ENCODE measurements at regions not wholly inside any gene's neighbourhood (a gene's known extent, or its start where the extent isn't known, plus 50 kb on each side); places are given as distances from the start of the nearest gene placed in this dataset.
"Not testable (repeated sequence)": the region's sequence is repeated elsewhere in the genome, so short reads cannot be mapped to it uniquely, and the experiment has no call there.

- no peak for DNase-seq
These were observed 393.6 kb downstream of the KCNA4 start for GRCh38 chr11:29623144-29623722.

GRCh38 chr11:29616611-29617010 is 400.2 kb downstream of the KCNA4 start:
- DNase-seq: no peak

GRCh38 chr11:29612423-29612822 is 404.4 kb downstream of the KCNA4 start:
- DNase-seq: no peak

DNA sequence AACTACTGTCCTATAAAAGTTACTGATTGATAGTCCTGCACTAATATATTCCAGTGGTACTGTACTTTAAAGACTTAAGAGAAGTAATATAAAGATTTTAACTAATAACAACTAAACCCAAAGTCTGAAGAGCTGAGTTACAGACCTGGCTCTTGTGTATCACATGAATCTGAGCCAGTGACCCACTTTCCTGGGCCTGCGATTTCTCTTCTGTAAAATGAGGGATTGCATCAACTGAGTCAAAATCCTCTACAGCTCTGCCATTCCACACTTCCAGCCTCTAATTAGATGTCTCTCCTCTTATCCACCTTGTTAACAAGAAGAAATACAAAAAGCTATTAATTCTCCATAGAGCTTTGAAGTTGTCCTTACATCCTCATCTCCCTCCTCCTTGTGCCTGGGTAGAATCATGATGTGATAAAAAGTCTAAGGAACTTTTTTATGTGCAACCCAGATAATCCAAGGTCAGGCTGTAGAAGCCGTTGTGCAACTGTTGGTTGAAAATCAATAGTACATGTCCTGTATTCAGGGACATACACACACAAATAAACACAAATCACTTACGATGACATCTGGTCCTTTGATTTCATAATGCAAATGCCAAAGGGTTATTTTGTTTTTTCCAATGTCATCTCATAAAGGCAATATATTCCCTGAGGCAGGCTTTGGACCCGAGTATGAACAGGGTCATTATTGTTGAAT is 410.3 kb downstream of the KCNA4 start:
- no peak for DNase-seq

DNA sequence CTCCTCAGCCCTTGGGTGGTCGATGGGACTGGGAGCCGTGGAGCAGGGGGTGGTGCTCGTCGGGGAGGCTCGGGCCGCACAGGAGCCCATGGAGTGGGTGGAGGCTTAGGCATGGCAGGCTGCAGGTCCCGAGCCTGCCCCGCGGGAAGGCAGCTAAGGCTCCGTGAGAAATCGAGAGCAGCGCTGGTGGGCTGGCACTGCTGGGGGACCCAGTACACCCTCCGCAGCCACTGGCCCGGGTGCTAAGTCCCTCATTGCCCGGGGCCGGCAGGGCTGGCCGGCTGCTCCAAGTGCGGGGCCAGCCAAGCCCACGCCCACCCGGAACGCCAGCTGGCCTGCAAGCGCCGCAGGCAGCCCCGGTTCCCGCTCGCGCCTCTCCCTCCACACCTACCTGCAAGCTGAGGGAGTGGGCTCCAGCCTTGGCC is 416.7 kb downstream of the KCNA4 start:
- DNase-seq: not testable (repeated sequence)

GRCh38 chr11:29584342-29584741 is 432.5 kb downstream of the KCNA4 start:
- no peak for DNase-seq

DNA sequence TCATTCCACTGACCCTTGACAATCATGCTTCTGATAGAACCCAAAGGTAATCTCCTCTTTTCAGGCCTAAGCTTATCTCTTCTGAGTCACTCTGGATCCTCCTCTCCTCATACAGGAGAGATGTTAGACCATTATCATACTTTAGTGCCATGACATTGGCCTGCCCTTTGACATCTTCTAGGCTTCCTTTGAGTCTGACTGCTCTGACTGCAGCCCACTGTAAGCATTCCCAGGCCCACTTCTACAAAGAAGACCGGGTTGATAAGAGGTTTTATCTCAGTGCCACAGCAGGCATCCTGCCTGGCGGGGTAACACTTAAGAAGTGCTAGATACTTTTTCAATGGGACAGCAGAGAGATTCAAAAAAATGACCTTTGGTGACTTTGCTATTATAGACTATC is 438.0 kb downstream of the KCNA4 start:
- DNase-seq: no peak

DNA sequence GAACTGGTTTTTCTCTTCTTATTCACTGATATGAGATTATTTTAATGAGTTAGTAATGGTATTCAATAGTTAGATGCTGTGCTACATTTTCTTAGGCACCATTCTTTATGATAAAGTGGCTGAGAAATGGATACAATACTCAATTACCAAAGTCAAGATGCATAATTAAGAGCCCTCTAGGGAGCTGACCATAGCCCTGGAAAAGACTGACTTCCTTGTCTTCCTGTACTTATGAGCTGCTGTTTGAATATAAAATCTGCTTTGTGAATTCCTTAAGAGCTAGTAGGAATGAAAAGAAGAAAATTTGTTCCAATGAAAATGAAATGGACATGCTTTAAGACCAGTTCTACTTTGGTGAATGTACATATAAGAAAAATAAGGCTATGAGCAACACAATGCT is 452.3 kb downstream of the KCNA4 start:
- no peak for DNase-seq

DNA sequence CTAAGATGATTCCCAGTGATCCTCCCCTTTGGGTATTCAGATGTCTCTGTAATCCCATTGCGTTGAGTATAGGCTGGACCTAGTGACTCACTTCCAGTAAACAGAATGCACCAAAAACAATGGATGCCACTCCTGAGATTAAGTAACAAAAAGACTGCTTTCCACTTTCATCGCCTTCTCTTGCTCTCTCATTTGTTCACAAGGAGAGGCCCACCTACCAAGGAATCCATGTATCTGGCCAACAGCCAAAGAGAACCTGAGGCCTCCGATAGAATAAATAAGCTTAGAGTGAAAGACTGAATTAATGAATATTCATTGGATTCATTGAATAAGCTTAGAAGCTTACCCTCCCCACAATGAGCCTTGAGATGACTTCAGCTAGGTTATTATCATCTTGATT is 454.6 kb downstream of the KCNA4 start:
- DNase-seq: no peak

DNA sequence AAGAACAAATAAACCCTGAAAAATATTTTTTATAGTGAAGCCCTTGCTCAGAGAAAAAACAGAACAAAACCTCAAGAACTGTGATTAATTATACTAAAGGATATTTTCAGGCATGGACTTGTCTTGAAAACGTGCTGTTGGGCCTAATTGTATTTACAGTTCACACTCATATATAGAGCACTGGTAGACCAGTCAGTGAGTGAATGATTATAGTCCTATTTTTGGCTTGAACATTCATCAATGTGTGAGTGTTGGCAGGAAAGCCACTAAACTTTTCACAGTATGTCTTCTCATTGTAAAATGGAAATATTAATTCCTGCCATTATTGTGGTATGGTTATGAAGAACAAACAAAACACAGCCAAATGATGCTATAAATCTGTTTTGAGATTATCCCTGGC is 462.8 kb downstream of the KCNA4 start:
- no peak for DNase-seq

GRCh38 chr11:29538339-29539036 is 478.3 kb downstream of the KCNA4 start:
- no peak for DNase-seq

DNA sequence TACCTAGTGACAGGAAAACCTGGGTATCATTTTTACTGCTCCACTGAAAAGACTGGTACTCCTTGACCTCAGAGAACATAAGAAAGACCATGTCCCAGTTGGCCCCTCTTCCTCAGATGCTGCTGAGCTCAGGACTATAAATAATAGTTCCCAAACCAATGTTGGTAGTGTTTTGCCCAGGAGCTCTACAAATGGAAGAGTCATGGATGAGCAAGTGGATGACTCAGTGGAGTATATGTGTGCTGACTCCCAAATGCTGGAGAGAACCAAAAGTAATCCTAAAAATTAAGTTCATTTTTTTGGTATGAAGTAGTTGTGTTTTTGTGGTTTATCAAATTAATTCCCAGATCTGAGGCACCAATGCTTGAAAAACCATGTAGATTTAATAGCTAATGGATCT is 482.0 kb downstream of the KCNA4 start:
- no peak for DNase-seq

GRCh38 chr11:29530961-29531360 is 485.9 kb downstream of the KCNA4 start:
- DNase-seq: no peak

DNA sequence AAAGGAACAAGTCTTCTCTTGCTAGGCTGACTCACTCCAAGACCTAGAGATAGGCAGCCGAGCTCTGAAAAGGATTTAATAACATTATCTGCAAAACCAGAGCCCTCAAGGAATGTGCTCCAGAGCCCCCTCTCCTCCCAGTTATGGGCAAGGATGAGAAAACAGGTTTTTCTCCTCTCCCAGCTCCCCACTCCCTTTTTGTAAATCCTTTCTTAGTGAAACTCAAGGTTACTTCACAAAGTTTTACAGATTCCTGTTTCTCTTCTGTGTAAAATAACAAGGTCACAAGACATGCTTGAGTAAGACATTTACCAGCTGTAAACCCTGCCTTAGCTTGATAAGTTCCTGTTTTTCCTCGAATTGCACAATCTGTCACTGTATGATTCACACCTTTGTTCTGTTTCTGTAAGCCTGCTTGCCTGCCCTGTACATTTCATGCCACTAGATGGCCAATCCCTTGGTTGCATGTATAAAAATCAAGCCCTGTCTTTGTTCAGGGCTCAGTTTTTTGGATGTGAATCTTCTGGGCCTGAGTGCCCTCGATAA is 489.4 kb downstream of the KCNA4 start:
- no peak for DNase-seq

- no peak for DNase-seq
These were observed 498.2 kb downstream of the KCNA4 start for GRCh38 chr11:29518389-29519174.

- no peak for DNase-seq
These were observed 505.4 kb downstream of the KCNA4 start for GRCh38 chr11:29511394-29511793.

GRCh38 chr11:29507376-29507775 is 509.5 kb downstream of the KCNA4 start:
- peak; percentile 37 for DNase-seq

DNA sequence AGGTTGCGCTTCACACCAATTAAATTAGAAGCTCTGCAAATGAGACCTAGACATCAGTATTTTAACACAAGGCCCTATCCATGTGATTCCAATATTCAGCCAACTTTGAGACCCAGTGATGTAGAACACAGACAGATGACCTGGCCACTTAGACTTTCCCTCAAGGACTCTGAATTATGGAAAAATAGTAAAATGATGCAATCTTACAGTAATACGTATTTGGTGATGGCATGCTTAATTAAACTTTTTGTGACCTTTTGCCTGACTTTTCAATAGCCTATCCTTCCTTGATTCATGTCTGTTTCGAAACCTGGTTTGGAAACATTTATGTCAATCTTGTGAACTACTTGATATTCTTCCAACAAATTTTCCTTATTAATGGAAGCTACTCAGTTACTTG is 521.2 kb downstream of the KCNA4 start:
- DNase-seq: no peak

GRCh38 chr11:29490938-29491337 is 525.9 kb downstream of the KCNA4 start:
- DNase-seq: no peak

DNA sequence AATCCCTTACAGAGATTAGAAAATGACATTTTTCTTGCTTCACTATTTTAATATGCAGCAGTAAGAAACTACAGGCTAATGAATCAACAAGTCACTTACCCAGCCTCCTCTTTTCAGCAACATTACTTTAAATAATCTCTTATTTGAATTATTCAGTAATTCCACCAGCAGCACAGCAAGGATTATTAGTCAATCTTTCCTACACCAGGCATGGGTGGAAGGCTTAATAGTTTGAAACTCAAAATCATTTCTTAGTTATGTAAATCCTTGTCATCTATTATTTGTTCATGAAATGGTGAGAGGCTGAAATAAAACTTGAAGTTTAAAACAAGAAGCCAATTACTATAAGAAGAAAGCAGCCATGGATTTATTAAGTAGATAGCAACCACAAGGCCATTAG is 530.5 kb downstream of the KCNA4 start:
- DNase-seq: no peak

- no peak for DNase-seq
These were observed 531.2 kb downstream of the KCNA4 start for GRCh38 chr11:29485641-29486040.

DNA sequence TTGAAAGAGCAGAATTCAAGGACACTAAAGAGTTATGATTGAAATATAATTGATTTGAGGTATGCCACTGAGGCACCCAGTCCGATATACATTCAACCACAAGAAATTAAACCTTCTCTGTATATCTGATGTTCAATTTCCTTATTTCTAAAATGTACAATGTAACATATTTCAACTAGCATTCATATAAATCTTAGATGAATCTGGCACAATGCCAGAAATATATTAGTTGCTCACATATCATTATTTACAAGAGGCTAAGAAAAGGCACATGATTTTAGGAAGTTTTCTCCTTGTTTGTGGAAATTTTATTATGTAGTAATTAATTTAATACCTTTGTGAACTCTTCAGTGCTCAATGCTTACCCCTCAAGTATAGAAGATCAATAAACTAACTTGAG is 532.3 kb downstream of the KCNA4 start:
- no peak for DNase-seq

DNA sequence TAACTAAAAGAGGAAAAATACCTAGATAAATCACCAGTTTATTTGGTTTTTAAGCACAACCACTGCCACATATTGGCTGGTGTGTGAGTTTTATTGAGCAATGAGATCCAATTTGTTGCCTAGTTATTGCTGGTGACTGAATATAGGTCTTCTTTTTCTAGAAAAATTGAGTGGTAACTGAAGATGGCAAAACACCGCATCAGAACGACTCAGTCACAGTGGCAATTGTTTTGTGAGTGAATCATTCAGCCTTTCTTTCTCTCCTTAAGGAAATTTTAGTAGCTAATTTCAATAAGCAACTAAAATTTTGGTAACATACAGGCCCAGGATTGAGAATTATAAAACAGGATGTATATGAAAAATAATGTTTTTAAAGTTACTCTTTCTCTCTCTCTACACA is 533.0 kb downstream of the KCNA4 start:
- DNase-seq: no peak
